ENCODE measurements at regions not wholly inside any gene's neighbourhood (a gene's known extent, or its start where the extent isn't known, plus 50 kb on each side); places are given as distances from the start of the nearest gene placed in this dataset.

- no peaks in the 10 kb centered on the region for H3K9me3 ChIP-seq (ENCODE audit: control insufficient read depth, low read depth, low read length)
- no peak overlapping the region for H2BK15ac ChIP-seq (ENCODE audit: low read depth, low read length)
- Mint-ChIP-seq H3K36me3 (ENCODE audit: insufficient read depth in 1 of 3, low read depth in 3 of 3) (peaks cover 0 to 4% (median 0%) of the 10 kb centered on the region in 3 experiments; a peak in 2 of 7 replicates), H3K9me3 (peaks cover 0 to 4% of the 10 kb centered on the region in 2 experiments; a peak in 1 of 5 replicates), H3K4me3 (no peak overlapping the region), H3K4me1 (peaks cover 7% of the 10 kb centered on the region in 2 experiments), H3K27me3 (ENCODE audit: low read depth) (peaks cover 2% of the 10 kb centered on the region; the same call in 1 of the 2 replicates), H3K27ac (no peak overlapping the region; a peak in 1 of 7 replicates)
- no peak overlapping the region for H4K91ac ChIP-seq (ENCODE audit: insufficient read length, low read depth, low read length)
- WGBS (ENCODE audit: extremely low coverage, insufficient read length, low lambda C conversion rate) = no CpG with 5 or more reads among the region's 1 CpG
- H3T11ph ChIP-seq (ENCODE audit: low read length) = no peak overlapping the region
- no peak for TF ChIP-seq CTCF (conservative IDR thresholded peaks at IDR 0.05)
- H2BK20ac ChIP-seq (ENCODE audit: low read depth, low read length, poor library complexity, severe bottlenecking) = no peak overlapping the region
- no peak overlapping the region for H4K8ac ChIP-seq (replicated peaks; ENCODE audit: insufficient read length, low read depth, low read length)
- H2BK5ac ChIP-seq (ENCODE audit: insufficient read length, low read length) = no peak overlapping the region
- no peak overlapping the region for H2AK5ac ChIP-seq (ENCODE audit: insufficient read length, low read length)
- no peak overlapping the region for H3K18ac ChIP-seq (ENCODE audit: insufficient read length, low read depth, low read length)
- no peak overlapping the region for H3K4ac ChIP-seq (ENCODE audit: low read depth, low read length)
- no peak overlapping the region for H3K9ac ChIP-seq (ENCODE audit: extremely low read depth, insufficient read length, low read length)
- no peak overlapping the region for H3K14ac ChIP-seq (ENCODE audit: insufficient read depth, low read length)
- no peak overlapping the region for H3K4me2 ChIP-seq (ENCODE audit: insufficient read depth, insufficient read length, low read length)
- H2BK12ac ChIP-seq (ENCODE audit: insufficient read length, low read depth, low read length) = no peak overlapping the region
- no peak overlapping the region for H2BK120ac ChIP-seq (ENCODE audit: low read depth, low read length, poor library complexity, severe bottlenecking)
- no peaks in the 10 kb centered on the region for H3K23me2 ChIP-seq (ENCODE audit: insufficient read length, low read depth, low read length, poor library complexity, severe bottlenecking)
- DNase-seq = no peak
- H2AFZ ChIP-seq (ENCODE audit: low read length) = no peak overlapping the region
- no peaks in the 10 kb centered on the region for H3K27me3 ChIP-seq (ENCODE audit: insufficient read depth, low read length)
- H3K56ac ChIP-seq (ENCODE audit: insufficient read length, low read depth, low read length) = no peak overlapping the region
- no peak overlapping the region for H3K27ac ChIP-seq (ENCODE audit: insufficient read length, low read depth, low read length)
- H4K20me1 ChIP-seq (ENCODE audit: control insufficient read depth, insufficient read depth, insufficient read length) = no peaks in the 10 kb centered on the region
- no peaks in the 10 kb centered on the region for H3K79me1 ChIP-seq (ENCODE audit: insufficient read depth, low read depth, low read length, poor library complexity, severe bottlenecking)
- H3K4me1 ChIP-seq (ENCODE audit: insufficient read depth, low read length) = no peaks in the 10 kb centered on the region; the same call in 1 of the 2 replicates
- no peak overlapping the region for H3K23ac ChIP-seq (ENCODE audit: insufficient read length, low read depth, low read length)
- H3K79me2 ChIP-seq (ENCODE audit: insufficient read depth, low read length) = no peaks in the 10 kb centered on the region
- no peak overlapping the region for H4K5ac ChIP-seq (ENCODE audit: insufficient read length, low read depth, low read length)
Observed at GRCh38 chr10:4717670-4718069, 108.3 kb upstream of the AKR1E2 start.
